IMR-90 (cell line): ENCODE measurements at regions not wholly inside any gene's neighbourhood (a gene's known extent, or its start where the extent isn't known, plus 50 kb on each side); places are given as distances from the start of the nearest gene placed in this dataset.

Experiments
- ATAC-seq: fragments of 200-7000 bp; cut with Tn5 transposase; 2 replicates; pipeline ENCODE4 v1.9.1; 2020; ENCODE audit warnings: low read depth, mild to moderate bottlenecking, moderate library complexity
- BruUV-seq: library from RNA; stranded (reverse); fragments of 400-500 nt; replicated peaks from 2 replicates; lab custom pipeline; 2021; lab: Mats Ljungman, UMichigan
- CTCF ChIA-PET: fragments of 300-600 bp; formaldehyde crosslinking; extraction: SDS; loops from one replicate; lab custom pipeline; 2021; ENCODE audit warnings: antibody characterized with exemption; lab: Yijun Ruan, JAX
- POLR2A ChIA-PET: fragments of 300-600 bp; sonication (Branson Sonifier 250); formaldehyde crosslinking; loops from one replicate; lab custom pipeline; 2022; ENCODE audit warnings: antibody characterized with exemption; ENCODE audit not compliant: unreplicated experiment; lab: Charles Lee
- DNase-seq: peaks from one replicate; pipeline ENCODE4 v3.0.0; 2013
- H2AFZ ChIP-seq: replicated peaks from 2 replicates; pipeline ENCODE3; 2013; ENCODE audit warnings: low read length, mild to moderate bottlenecking; ENCODE audit not compliant: poor library complexity
- H2AK5ac ChIP-seq: 2 replicates; pipeline ENCODE4 v1.6.1; 2013; ENCODE audit warnings: low read depth, low read length, inconsistent platforms
- H2AK9ac ChIP-seq: replicated peaks from 2 replicates; pipeline ENCODE3; 2013; ENCODE audit warnings: mild to moderate bottlenecking, low read depth, low read length, moderate library complexity; ENCODE audit not compliant: poor library complexity
- H2BK120ac ChIP-seq: 2 replicates; pipeline ENCODE4 v1.6.1; 2013; ENCODE audit warnings: low read depth, low read length, inconsistent platforms
- H2BK15ac ChIP-seq: 3 replicates; pipeline ENCODE4 v1.6.1; 2013; ENCODE audit warnings: low read depth, low read length, inconsistent platforms
- H2BK20ac ChIP-seq: 2 replicates; pipeline ENCODE4 v1.6.1; 2013; ENCODE audit warnings: low read depth, mild to moderate bottlenecking, inconsistent platforms, low read length, moderate library complexity
- H2BK5ac ChIP-seq: 2 replicates; pipeline ENCODE4 v1.6.1; 2013; ENCODE audit warnings: mild to moderate bottlenecking, low read depth, low read length, inconsistent platforms; ENCODE audit not compliant: poor library complexity, severe bottlenecking
- H3K14ac ChIP-seq: replicated peaks from 2 replicates; pipeline ENCODE4 v1.6.1; 2013; ENCODE audit warnings: low read depth, low read length, inconsistent platforms
- H3K18ac ChIP-seq: 2 replicates; pipeline ENCODE4 v1.6.1; 2013; ENCODE audit warnings: low read depth, low read length, control low read depth
- H3K23ac ChIP-seq: 2 replicates; pipeline ENCODE4 v1.6.1; 2013; ENCODE audit warnings: low read depth, low read length, inconsistent platforms
- H3K27ac ChIP-seq: 2 replicates; pipeline ENCODE4 v1.5.1; 2013; ENCODE audit warnings: mild to moderate bottlenecking, control low read depth, low read length; ENCODE audit not compliant: insufficient read depth
- H3K27me3 ChIP-seq: 2 replicates; pipeline ENCODE4 v1.6.1; 2013; ENCODE audit warnings: low read length; ENCODE audit not compliant: control insufficient read depth, insufficient read depth
- H3K36me3 ChIP-seq: 2 replicates; pipeline ENCODE4 v1.6.1; 2013; ENCODE audit warnings: low read length, mixed read lengths; ENCODE audit not compliant: control insufficient read depth, insufficient read depth
- H3K4ac ChIP-seq: 2 replicates; pipeline ENCODE4 v1.6.1; 2013; ENCODE audit warnings: low read depth, low read length, inconsistent platforms
- H3K4me1 ChIP-seq: 2 replicates; pipeline ENCODE4 v1.6.1; 2013; ENCODE audit warnings: low read length, mixed read lengths; ENCODE audit not compliant: control insufficient read depth, insufficient read depth
- H3K4me2 ChIP-seq: 2 replicates; pipeline ENCODE4 v1.6.1; 2013; ENCODE audit warnings: low read depth, mild to moderate bottlenecking, control low read depth, low read length, moderate library complexity
- H3K4me3 ChIP-seq: 2 replicates; pipeline ENCODE4 v1.5.1; 2013; ENCODE audit warnings: low read depth, mild to moderate bottlenecking, control low read depth, low read length, moderate library complexity; ENCODE audit not compliant: insufficient read depth
- H3K56ac ChIP-seq: 2 replicates; pipeline ENCODE4 v1.6.1; 2013; ENCODE audit warnings: low read length, inconsistent platforms; ENCODE audit not compliant: insufficient read depth; ENCODE audit errors: extremely low read depth
- H3K79me1 ChIP-seq, 2 experiments: 2 replicates each; pipeline ENCODE4 v1.6.1; 2013; ENCODE audit warnings: low read length in 2 of 2, inconsistent platforms in 1 of 2, low read depth in 1 of 2
- H3K9ac ChIP-seq: 2 replicates; pipeline ENCODE4 v1.6.1; 2013; ENCODE audit warnings: low read depth, low read length, control low read depth
- H3K9me1 ChIP-seq: 2 replicates; pipeline ENCODE4 v1.6.1; 2013; ENCODE audit warnings: low read length, inconsistent platforms; ENCODE audit not compliant: insufficient read depth
- H3K9me3 ChIP-seq: 2 replicates; pipeline ENCODE4 v1.6.1; 2013; ENCODE audit warnings: low read length; ENCODE audit not compliant: control insufficient read depth, insufficient read depth
- H4K20me1 ChIP-seq: 2 replicates; pipeline ENCODE4 v1.6.1; 2013; ENCODE audit warnings: low read length, inconsistent platforms; ENCODE audit not compliant: insufficient read depth
- H4K5ac ChIP-seq: 2 replicates; pipeline ENCODE4 v1.6.1; 2013; ENCODE audit warnings: mild to moderate bottlenecking, low read depth, low read length, control low read depth
- H4K8ac ChIP-seq, 2 experiments: 2 replicates each; pipeline ENCODE4 v1.6.1; 2013; ENCODE audit warnings: low read depth in 2 of 2, low read length in 2 of 2, control low read depth in 1 of 2, inconsistent platforms in 1 of 2
- H4K91ac ChIP-seq: 2 replicates; pipeline ENCODE4 v1.6.1; 2013; ENCODE audit warnings: low read depth, low read length, inconsistent platforms; ENCODE audit not compliant: insufficient read depth
- BHLHE40 ChIP-seq: fragments of 150-350 bp; IDR thresholded peaks from 2 replicates; pipeline ENCODE4 v1.6.1; 2016; ENCODE audit warnings: mild to moderate bottlenecking, low read depth, low read length
- CEBPB ChIP-seq: IDR thresholded peaks from 2 replicates; pipeline ENCODE4 v1.6.1; 2012; ENCODE audit warnings: low read depth, low read length, improper control_type of control experiment
- CHD1 ChIP-seq: IDR thresholded peaks from 2 replicates; pipeline ENCODE4 v1.6.1; 2012; ENCODE audit warnings: low read depth, low read length, improper control_type of control experiment
- ELK1 ChIP-seq: fragments of 150-350 bp; IDR thresholded peaks from 2 replicates; pipeline ENCODE4 v1.6.1; 2016; ENCODE audit warnings: low read depth, mild to moderate bottlenecking, low read length, moderate library complexity, borderline replicate concordance
- FOS ChIP-seq: fragments of 150-350 bp; IDR thresholded peaks from 2 replicates; pipeline ENCODE4 v1.6.1; 2016; ENCODE audit warnings: low read depth, low read length
- MAFK ChIP-seq: IDR thresholded peaks from 2 replicates; pipeline ENCODE4 v1.6.1; 2012; ENCODE audit warnings: low read depth, low read length, improper control_type of control experiment
- MAZ ChIP-seq: IDR thresholded peaks from 2 replicates; pipeline ENCODE4 v1.6.1; 2012; ENCODE audit warnings: low read depth, mild to moderate bottlenecking, low read length, improper control_type of control experiment, moderate library complexity, borderline replicate concordance
- MXI1 ChIP-seq: IDR thresholded peaks from 2 replicates; pipeline ENCODE4 v1.6.1; 2012; ENCODE audit warnings: low read depth, mild to moderate bottlenecking, low read length, moderate library complexity, borderline replicate concordance
- NFE2L2 ChIP-seq: fragments of 150-350 bp; IDR thresholded peaks from 2 replicates; pipeline ENCODE4 v1.6.1; 2016; ENCODE audit warnings: low read depth, mild to moderate bottlenecking, low read length
- POLR2A ChIP-seq: IDR thresholded peaks from 2 replicates; pipeline ENCODE4 v1.6.1; 2012; ENCODE audit warnings: mild to moderate bottlenecking, low read depth, low read length
- RAD21 ChIP-seq: IDR thresholded peaks from 2 replicates; pipeline ENCODE4 v1.6.1; 2012; ENCODE audit warnings: low read length, improper control_type of control experiment
- RCOR1 ChIP-seq: IDR thresholded peaks from 2 replicates; pipeline ENCODE4 v1.6.1; 2012; ENCODE audit warnings: mild to moderate bottlenecking, low read length, improper control_type of control experiment; ENCODE audit not compliant: insufficient replicate concordance
- RFX5 ChIP-seq: IDR thresholded peaks from 2 replicates; pipeline ENCODE4 v1.8.0; 2012; ENCODE audit warnings: low read depth, mild to moderate bottlenecking, low read length, moderate library complexity
- SMC3 ChIP-seq: fragments of 150-350 bp; IDR thresholded peaks from 2 replicates; pipeline ENCODE4 v1.6.1; 2016; ENCODE audit warnings: low read depth, mild to moderate bottlenecking, antibody characterized with exemption, low read length, moderate library complexity
- USF2 ChIP-seq: fragments of 150-350 bp; IDR thresholded peaks from 2 replicates; pipeline ENCODE4 v1.6.1; 2017; ENCODE audit warnings: mild to moderate bottlenecking, antibody characterized with exemption, low read length, low read depth
- dilution Hi-C: fragments of 300-500 bp; cut with HindIII; formaldehyde crosslinking; loops from one replicate; pipeline ENCODE4 v1.14.3; 2018; ENCODE audit warnings: low sequenced_read_pairs; ENCODE audit not compliant: unreplicated experiment
- in situ Hi-C: fragments of 300-500 bp; cut with MboI; formaldehyde crosslinking; loops from 3 replicates; pipeline ENCODE4 v1.14.3; 2019; ENCODE audit warnings: low sequenced_read_pairs, inconsistent platforms, mixed read lengths
- intact Hi-C: fragments of 100-400 bp; cut with micrococcal nuclease; formaldehyde crosslinking; loops from 2 replicates; pipeline ENCODE4 v1.10.0; 2022
- TF ChIP-seq, protein P1 (sequence below): conservative IDR thresholded peaks from 2 replicates; pipeline ENCODE4 v1.5.1; 2012; ENCODE audit warnings: mild to moderate bottlenecking, low read depth, low read length, improper control_type of control experiment

GRCh38 chrX:125395626-125396025, 76.0 kb downstream of the TEX13C start:
- dilution Hi-C loops = no loop called here
- DNase-seq (no peak), ATAC-seq (no peak)
- ChIA-PET CTCF (no interaction called here), POLR2A (no interaction called here)
- no peak overlapping the region for H2BK20ac ChIP-seq
- no peaks in the 10 kb centered on the region for H4K20me1 ChIP-seq
- H3K4me3 ChIP-seq = no peak overlapping the region
- H3K4me2 ChIP-seq = no peak overlapping the region
- H3K14ac ChIP-seq = no peak overlapping the region
- H3K9me3 ChIP-seq = no peaks in the 10 kb centered on the region
- intact Hi-C loops = no loop called here
- no peak overlapping the region for H4K91ac ChIP-seq
- H2AFZ ChIP-seq = no peak overlapping the region
- H3K79me1 ChIP-seq = no peaks in the 10 kb centered on the region
- H3K4ac ChIP-seq = no peak overlapping the region
- no peak overlapping the region for H2BK5ac ChIP-seq
- H3K36me3 ChIP-seq = no peaks in the 10 kb centered on the region
- no peak for TF ChIP-seq RFX5
- TF ChIP-seq, protein P1, sequence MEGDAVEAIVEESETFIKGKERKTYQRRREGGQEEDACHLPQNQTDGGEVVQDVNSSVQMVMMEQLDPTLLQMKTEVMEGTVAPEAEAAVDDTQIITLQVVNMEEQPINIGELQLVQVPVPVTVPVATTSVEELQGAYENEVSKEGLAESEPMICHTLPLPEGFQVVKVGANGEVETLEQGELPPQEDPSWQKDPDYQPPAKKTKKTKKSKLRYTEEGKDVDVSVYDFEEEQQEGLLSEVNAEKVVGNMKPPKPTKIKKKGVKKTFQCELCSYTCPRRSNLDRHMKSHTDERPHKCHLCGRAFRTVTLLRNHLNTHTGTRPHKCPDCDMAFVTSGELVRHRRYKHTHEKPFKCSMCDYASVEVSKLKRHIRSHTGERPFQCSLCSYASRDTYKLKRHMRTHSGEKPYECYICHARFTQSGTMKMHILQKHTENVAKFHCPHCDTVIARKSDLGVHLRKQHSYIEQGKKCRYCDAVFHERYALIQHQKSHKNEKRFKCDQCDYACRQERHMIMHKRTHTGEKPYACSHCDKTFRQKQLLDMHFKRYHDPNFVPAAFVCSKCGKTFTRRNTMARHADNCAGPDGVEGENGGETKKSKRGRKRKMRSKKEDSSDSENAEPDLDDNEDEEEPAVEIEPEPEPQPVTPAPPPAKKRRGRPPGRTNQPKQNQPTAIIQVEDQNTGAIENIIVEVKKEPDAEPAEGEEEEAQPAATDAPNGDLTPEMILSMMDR = no peak
- no peak for TF ChIP-seq SMC3
- no peak for TF ChIP-seq CEBPB
- no peak for TF ChIP-seq FOS
- no peak for TF ChIP-seq BHLHE40
- no peak for TF ChIP-seq MAZ
- no peak for TF ChIP-seq MXI1
- no peak for TF ChIP-seq CHD1
- no peak for TF ChIP-seq USF2
- TF ChIP-seq RAD21 = no peak
- no peak for TF ChIP-seq MAFK
- no peak for TF ChIP-seq RCOR1
- TF ChIP-seq NFE2L2 = no peak
- no peak for TF ChIP-seq POLR2A
- TF ChIP-seq ELK1 = no peak
- in situ Hi-C loops = no loop called here
- H3K9me1 ChIP-seq = no peaks in the 10 kb centered on the region
- no peak overlapping the region for H3K56ac ChIP-seq
- no peak overlapping the region for H4K5ac ChIP-seq
- no peaks in the 10 kb centered on the region for H3K4me1 ChIP-seq
- H3K9ac ChIP-seq = no peak overlapping the region
- no peak overlapping the region for H2AK9ac ChIP-seq
- H3K18ac ChIP-seq = no peak overlapping the region
- no peak overlapping the region for H4K8ac ChIP-seq
- no peak overlapping the region for H2BK120ac ChIP-seq
- no peaks in the 10 kb centered on the region for H3K27me3 ChIP-seq
- H2AK5ac ChIP-seq = no peak overlapping the region
- no peak overlapping the region for H3K23ac ChIP-seq
- H2BK15ac ChIP-seq = no peak overlapping the region
- BruUV-seq = no TSS peak
- no peak overlapping the region for H3K27ac ChIP-seq
